Stimulated activated CD4-positive, alpha-beta T cell treated with anti-CD3 and anti-CD28 coated beads, Interleukin-1b, Interleukin-23, amount 100 ng/mL, for 48 hours (primary cell): ENCODE measurements at regions not wholly inside any gene's neighbourhood (a gene's known extent, or its start where the extent isn't known, plus 50 kb on each side); places are given as distances from the start of the nearest gene placed in this dataset.

ENCODE experiments used
- DNase-seq: peaks from one replicate; pipeline ENCODE4 v3.0.0-alpha.2; 2020

GRCh38 chr16:5448798-5449197 lies 351.2 kb upstream of the EEF2KMT start:
- no peak for DNase-seq

DNA sequence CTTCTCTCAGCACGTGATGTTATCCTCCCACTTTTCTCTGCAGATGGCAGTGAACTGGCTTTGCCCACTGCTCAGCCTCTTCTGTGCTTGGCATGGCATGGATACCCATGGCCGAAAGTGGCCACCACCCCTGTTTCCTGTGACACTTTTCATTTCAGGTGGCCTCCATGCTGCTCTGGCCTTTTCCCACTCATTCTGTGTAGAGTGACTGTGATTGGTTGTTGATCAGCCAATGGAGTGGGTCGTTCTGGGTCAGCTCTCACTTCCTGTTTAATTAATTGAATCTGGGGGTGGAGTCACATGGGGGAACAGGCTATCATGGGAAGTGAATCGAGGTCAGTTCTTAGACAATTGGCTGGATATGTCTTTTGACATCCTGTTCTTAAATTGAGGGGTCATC lies 350.1 kb upstream of the EEF2KMT start:
- DNase-seq = no peak

DNA sequence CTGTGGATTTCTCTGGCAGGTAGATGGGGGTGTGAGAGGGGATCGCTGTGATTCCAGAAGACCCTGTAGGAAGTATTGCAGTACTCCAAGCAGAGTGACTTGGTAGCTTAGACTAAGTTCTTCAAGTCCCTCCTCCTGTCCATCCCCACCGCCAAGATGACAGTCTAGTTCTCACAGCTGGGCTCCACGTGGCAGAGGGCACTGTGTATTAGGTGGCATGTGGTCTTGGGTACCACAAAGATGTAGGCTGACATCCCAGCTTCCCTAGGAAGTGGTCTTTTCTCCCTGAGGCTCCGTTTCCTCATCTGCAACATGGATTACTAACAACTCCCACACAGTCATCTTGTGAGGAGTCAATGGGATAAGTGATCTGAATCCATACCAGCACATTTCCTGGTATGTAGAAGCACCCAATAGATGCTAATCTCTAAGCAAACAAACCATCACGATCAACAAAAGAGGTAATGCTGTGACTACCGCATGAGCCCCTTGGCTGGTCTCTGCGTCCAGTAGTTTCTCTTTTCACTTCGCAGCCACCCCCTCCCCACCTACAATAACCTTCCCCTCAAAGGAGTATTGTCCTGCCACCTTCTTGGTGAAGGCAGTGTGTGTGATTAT lies 349.1 kb upstream of the EEF2KMT start:
- DNase-seq = no peak

- no peak for DNase-seq
Measured at GRCh38 chr16:5444189-5444588, 346.6 kb upstream of the EEF2KMT start.

DNA sequence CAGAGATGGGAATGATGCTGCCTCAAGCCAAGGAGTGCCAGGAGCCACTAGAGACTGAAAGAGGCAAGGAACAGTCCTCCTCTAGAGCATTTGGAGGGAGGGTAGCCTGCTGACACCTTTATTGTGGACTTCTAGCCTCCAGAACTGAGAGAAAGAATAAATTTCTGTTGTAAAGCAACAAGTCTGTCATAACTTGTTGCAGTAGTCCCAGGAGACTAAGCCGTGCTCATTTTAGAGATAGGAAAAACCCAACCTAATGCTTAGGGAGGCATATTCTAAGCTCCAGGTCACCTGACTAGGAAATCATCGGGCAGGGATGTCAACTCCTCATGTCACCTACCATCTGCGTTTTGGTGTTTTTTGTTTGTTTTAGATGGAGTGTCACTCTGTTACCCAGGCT lies 345.4 kb upstream of the EEF2KMT start:
- no peak for DNase-seq

- DNase-seq = no peak
Measured at GRCh38 chr16:5442054-5442453, 344.5 kb upstream of the EEF2KMT start.

- DNase-seq = no peak
Measured at GRCh38 chr16:5438591-5438990, 341.0 kb upstream of the EEF2KMT start.

- no peak for DNase-seq
Measured at GRCh38 chr16:5433587-5433986, 336.0 kb upstream of the EEF2KMT start.

GRCh38 chr16:5432166-5432565 lies 334.6 kb upstream of the EEF2KMT start:
- no peak for DNase-seq

DNA sequence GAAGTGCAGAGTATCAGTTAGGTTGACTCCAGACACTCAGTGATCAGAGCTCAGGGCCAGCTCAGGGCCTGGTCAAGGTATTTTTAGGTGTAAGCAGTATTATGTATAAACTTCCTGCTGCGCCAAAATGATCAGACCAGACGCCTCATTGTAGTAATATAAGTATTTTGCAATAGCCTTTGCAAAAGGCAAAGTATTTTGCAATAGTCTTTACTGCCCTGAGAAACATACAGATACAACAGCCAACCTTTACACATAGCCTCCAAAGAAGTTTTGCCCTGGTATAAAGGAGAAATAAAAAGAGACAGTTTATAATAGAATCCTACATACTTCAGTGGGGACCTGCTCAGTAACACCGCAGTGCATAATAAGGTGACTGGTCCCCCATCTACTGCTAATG lies 333.0 kb upstream of the EEF2KMT start:
- no peak for DNase-seq

DNA sequence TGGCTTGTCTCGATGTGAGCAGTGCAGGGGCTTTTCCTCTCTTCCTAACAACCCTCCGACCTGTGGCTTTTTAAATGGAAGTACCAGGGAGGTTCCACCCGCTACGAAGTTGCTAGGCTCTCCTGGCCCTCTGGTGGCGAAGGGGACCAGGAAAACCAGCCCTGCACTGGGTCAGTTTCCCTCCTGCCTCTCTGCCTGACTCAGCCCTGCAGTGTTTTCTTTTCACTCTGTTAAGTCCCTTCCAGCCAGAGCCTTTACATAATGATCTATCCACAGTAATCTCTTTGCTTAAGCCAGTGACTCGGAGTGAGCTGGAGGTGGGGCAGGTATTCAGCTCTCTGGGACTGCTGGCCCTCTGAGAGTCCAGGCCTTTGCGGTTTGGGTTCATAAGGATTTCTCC lies 331.3 kb upstream of the EEF2KMT start:
- DNase-seq = no peak

DNA sequence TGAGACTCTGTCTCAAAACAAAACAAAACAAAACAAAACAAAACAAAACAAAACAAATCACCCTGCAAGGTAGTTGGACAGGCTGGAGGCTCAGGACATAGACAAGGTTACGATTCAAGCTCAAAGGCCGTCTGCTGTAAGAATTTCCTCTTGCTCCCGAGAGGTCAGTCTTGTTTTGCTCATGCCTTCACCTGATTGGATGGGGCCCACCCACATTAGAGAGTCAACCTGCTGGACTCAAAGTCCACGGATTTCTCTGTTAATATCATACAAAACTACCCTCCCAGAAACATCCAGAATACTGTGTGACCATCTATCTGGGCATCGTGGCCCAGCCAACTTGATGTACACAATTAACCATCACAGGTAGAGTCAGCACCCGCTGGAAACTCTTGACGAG lies 330.0 kb upstream of the EEF2KMT start:
- no peak for DNase-seq

DNA sequence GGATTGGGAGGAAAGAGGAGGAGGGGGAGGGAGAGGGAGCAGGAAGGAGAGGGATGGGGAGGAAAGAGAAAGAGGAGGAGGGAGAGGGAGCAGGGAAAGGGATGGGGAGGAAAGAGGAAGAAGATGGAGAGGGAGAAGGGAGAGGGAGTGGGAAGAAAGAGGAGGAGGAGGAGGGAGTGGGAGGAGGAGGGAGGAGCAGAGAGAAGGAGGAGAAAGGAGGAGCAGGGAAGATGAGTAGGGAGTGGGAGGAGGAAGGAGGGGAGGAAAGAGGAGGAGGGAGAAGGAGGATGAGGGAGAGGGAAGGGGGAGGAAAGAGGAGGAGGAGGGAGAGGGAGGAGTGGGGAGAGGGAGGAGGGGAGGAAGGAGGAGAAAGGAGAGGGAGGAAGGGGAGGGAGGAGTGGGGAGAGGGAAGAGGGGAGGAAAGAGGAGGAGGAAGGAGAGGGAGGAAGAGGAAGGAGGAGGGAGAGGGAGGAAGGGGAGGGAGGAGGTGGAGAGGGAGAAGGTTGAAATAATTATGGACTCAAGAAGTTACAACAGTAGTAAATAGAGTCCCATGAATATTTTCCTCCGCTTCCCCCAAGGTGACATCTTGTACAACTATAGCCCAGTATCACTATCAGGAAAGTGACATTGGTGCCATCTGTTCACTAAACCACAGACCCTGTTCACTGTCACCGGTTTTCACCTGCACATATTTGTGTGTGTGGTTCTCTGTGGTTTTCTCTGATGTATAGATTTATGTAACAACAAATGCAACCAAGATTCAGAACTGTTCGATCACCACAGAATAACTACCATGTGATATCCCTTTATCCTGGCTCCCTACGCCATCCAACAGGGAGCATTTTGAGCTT lies 325.3 kb upstream of the EEF2KMT start:
- no peak for DNase-seq

- no peak for DNase-seq
Measured at GRCh38 chr16:5422047-5422446, 324.5 kb upstream of the EEF2KMT start.

DNA sequence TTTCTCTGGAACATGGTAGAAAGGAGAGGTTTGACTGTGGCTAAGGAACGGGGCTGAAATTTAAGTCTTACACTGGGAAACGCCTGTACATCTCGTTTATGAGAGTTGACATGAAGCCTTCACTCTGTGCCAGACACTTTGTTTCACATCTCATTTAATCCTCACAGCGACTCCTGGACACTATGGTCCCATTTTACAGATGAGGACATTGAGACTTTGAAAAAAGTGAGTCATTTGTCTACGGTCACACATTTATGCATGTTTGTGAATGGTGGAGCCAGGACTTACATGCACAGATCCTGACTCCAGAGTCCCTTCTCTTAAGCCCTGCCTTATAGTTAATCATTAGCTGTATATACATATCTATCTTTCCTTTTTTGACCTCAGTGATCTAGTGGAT lies 318.4 kb upstream of the EEF2KMT start:
- DNase-seq = no peak

- DNase-seq = no peak
Measured at GRCh38 chr16:5415123-5415522, 317.5 kb upstream of the EEF2KMT start.

- DNase-seq = no peak
Measured at GRCh38 chr16:5412731-5413130, 315.1 kb upstream of the EEF2KMT start.

DNA sequence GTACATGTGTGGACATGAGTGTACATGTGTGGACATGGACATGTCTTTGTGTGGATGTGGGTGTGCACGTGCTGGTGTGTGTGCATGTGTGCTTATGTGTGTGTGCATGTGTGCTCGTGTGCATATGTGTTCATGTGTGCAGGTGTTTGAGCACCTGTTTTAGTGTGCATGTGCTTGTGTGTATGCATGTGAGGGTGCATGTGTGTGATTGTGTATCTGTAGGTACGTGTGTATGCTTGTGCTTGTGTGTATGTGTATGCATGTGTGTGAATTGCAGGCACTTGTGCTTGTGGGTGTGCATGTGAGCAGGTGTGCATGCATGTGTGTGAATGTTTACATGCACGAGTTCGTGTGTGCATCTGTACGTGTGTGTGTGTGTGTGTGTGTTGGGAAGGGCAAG lies 300.6 kb upstream of the EEF2KMT start:
- no peak for DNase-seq

GRCh38 chr16:5396880-5397279 lies 299.3 kb upstream of the EEF2KMT start:
- DNase-seq = no peak

DNA sequence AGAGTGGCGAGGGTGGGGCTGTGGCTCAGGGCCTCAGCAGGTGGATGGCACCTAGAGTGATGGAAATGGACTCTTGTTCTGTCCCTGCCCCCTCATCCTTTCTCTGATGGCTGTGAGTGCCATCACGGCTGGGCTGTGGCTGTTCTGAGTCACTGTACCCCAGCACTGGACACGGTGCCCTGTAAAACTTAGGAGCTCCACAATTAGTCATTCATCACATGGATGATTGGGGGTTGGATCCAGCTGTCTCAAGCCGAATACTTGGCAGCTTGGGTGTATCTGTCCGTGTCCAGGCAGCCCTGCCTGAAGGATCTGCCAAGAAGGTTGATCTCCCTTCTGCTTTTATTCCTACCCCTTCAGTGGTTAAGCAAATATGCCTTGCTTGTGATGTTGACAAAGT lies 295.5 kb upstream of the EEF2KMT start:
- no peak for DNase-seq

DNA sequence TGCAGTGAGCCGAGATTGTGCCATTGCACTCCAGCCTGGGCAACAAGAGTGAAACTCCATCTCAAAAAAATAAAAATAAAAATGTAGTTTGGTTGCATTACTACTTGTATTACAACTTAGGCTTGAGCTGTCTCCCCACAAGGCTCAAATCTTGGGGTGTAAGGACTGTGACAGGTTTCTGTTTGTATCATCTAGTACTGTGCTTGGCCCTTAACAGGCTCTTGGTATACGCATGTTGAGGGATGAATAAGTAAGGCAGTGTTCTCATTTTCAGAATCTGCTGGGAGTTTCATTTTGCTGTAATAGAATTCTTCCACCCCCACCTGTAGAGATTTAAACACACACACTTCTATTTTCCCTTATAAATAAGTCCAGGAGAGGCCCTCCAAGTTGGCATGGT lies 289.4 kb upstream of the EEF2KMT start:
- no peak for DNase-seq

GRCh38 chr16:5385811-5386210 lies 288.2 kb upstream of the EEF2KMT start:
- DNase-seq = no peak

DNA sequence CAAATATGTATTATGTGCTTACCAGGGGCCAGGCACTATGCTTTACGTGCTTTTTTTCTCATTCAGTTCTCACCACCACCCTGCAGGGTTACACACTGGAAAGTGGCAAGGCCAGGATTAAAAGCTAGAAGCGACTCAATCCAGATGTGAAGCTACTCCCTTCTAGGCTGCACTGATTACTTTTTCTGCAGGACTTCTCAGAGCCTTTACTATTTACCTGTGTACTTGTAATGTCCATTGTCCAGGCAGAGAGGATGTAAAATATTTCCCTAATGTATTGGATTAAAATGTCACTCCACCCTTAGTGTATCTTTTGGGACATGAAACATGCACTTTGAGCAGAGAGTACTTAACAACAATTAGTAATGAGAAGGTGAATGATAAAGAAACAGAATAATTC lies 287.5 kb upstream of the EEF2KMT start:
- no peak for DNase-seq

DNA sequence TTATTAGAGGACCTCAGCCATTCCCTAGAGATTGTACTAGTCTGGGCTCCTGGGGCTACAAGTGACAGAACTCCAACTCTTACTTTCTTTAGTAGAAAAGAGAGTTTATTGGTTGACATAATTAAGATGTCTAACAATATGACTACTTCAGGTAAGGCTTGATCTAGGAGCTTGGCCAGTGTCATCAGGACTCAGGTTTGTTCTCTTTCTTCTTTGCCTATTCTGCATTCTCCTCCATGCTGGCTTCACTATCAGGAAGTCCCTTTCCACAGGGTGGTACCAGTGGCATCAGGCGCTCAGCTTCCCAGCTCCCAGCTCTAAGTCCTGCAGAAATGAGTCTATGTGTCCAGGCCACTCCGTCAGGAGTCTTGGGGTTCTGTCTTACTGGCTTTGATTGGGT lies 286.1 kb upstream of the EEF2KMT start:
- no peak for DNase-seq

DNA sequence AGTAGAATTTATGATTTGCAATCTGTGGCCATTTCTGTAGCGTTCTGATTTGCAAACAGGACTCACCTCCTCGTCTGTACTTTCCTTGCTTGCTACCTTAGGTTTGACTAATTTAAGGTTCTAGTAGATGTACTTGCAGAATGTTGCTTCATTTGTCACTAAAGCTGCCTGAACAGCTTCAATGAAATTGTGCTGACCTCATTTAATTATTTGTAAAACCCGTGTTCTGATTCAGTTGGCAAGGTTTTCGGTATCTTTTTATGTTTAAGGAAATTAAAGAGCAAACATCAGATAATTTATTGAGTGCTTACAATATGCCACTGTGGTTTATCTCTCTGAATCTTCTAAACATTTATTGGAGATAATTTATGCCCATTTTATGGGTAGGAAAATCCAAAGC lies 284.9 kb upstream of the EEF2KMT start:
- no peak for DNase-seq
